ENCODE measurements at regions not wholly inside any gene's neighbourhood (a gene's known extent, or its start where the extent isn't known, plus 50 kb on each side); places are given as distances from the start of the nearest gene placed in this dataset.

- no peak for DNase-seq (ENCODE audit: low read depth)
- TF ChIP-seq CTCF (IDR thresholded peaks at IDR 0.05; ENCODE audit: control insufficient read depth, insufficient read depth, low read depth, low read length, missing control alignments) = no peak
- H3K4me3 ChIP-seq (ENCODE audit: control insufficient read depth, low read depth, low read length) = no peak overlapping the region
Measured at GRCh38 chr16:27718201-27719105, 168.5 kb downstream of the KATNIP start.

GRCh38 chr16:27719106-27719445 lies 169.1 kb downstream of the KATNIP start:
- no peak overlapping the region for H3K4me3 ChIP-seq (ENCODE audit: control insufficient read depth, low read depth, low read length)
- no peak for TF ChIP-seq CTCF (IDR thresholded peaks at IDR 0.05; ENCODE audit: control insufficient read depth, insufficient read depth, low read depth, low read length, missing control alignments)
- DNase-seq (ENCODE audit: low read depth) = no peak

GRCh38 chr16:27720731-27721530 lies 171.0 kb downstream of the KATNIP start:
- DNase-seq (ENCODE audit: low read depth) = no peak

GRCh38 chr16:27721531-27722181 lies 171.7 kb downstream of the KATNIP start:
- TF ChIP-seq CTCF (IDR thresholded peaks at IDR 0.05; ENCODE audit: control insufficient read depth, insufficient read depth, low read depth, low read length, missing control alignments) = no peak
- DNase-seq (ENCODE audit: low read depth) = peak; percentile 92

More at GRCh38 chr16:27720731-27721530, 171.0 kb downstream of the KATNIP start:
- no peak overlapping the region for H3K4me3 ChIP-seq (ENCODE audit: control insufficient read depth, low read depth, low read length)
- no peak for TF ChIP-seq CTCF (IDR thresholded peaks at IDR 0.05; ENCODE audit: control insufficient read depth, insufficient read depth, low read depth, low read length, missing control alignments)

GRCh38 chr16:27722207-27722606 lies 172.3 kb downstream of the KATNIP start:
- no peak for DNase-seq (ENCODE audit: low read depth)
- H3K4me3 ChIP-seq (ENCODE audit: control insufficient read depth, low read depth, low read length) = no peak overlapping the region
- TF ChIP-seq CTCF (IDR thresholded peaks at IDR 0.05; ENCODE audit: control insufficient read depth, insufficient read depth, low read depth, low read length, missing control alignments) = no peak

More at GRCh38 chr16:27721531-27722181, 171.7 kb downstream of the KATNIP start:
- no peak overlapping the region for H3K4me3 ChIP-seq (ENCODE audit: control insufficient read depth, low read depth, low read length)

- H3K4me3 ChIP-seq (ENCODE audit: control insufficient read depth, low read depth, low read length) = no peak overlapping the region
- no peak for TF ChIP-seq CTCF (IDR thresholded peaks at IDR 0.05; ENCODE audit: control insufficient read depth, insufficient read depth, low read depth, low read length, missing control alignments)
- DNase-seq (ENCODE audit: low read depth) = no peak
Measured at GRCh38 chr16:27722892-27723450, 173.0 kb downstream of the KATNIP start.

All from AG09309 (cell line).